NCI-H446 treated with DMSO at 0.1 percent for 48 hours (cell line): ENCODE measurements at regions not wholly inside any gene's neighbourhood (a gene's known extent, or its start where the extent isn't known, plus 50 kb on each side); places are given as distances from the start of the nearest gene placed in this dataset.

Source experiments
- DNase-seq: peaks from one replicate; lab custom pipeline; 2025; lab: John Stamatoyannopoulos, UW

DNA sequence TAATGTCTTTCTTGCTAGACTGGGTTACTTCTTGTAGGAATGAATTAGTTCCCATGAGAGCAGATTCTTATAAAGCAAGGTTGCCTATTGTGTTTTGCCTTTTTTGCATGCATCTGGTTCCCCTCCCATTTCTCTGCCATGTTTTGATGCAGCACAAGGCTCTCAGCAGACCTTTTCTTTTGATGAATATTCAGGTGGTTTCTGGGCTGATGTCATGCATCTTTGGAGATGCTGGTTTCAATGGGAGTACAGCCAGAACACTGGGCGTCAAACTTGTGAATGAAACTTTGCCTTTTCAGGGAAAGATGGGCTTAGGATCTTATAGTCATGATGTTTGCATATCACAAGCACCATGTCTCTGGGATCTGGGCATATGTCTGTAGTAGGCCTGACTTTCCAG, 111.7 kb upstream of the CCL2 start:
- DNase-seq: no peak

DNA sequence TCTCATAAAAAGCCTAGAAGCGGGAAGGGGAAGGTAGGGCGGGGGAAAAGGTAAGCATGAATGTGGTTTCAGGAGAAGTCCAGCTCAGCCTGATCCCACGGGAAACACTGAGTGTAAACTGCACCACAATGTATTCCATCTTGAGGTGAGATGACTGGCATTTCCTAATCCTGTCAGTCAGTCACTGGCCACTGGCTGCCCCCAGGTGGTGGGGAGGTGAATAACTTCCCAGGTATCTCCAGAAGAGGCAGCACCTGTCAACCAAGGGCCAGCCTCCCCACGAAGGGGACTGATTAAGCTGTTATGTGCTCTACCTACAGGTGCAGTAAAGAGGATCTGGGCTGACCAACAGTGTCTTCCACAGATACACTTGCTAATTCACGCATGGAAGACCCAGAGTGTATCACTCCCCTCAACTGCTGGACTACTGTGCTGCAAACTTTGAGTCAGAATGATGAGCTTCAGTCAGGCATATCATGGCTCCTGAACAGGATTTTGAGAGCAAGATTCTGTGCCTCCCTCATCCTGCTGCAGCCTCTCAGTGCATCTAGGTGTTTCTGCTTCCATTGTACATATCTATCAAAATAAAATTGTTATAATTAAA, 108.5 kb upstream of the CCL2 start:
- DNase-seq: no peak

DNA sequence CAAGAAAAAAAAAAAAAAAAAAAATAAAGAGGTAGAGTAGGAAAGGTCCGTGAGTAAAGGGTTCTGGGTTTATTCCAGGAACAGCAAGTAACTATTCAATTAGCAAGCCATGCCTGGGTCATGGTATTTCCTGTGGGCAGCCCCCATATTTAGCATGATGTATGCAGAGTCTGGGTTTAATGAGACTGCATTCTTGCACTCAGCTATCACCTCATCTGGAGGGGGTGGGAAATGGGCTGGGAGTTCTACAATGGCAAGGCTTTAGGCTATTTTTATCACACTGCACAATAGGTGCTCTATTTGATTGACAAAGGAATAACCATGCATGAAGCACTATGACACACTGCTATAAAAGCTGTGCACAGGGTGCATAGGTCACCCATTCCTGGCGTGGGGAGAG, 104.0 kb upstream of the CCL2 start:
- DNase-seq: no peak

GRCh38 chr17:34153991-34154390, 101.1 kb upstream of the CCL2 start:
- no peak for DNase-seq

- no peak for DNase-seq
Observed at GRCh38 chr17:34154961-34155730, 99.9 kb upstream of the CCL2 start.

DNA sequence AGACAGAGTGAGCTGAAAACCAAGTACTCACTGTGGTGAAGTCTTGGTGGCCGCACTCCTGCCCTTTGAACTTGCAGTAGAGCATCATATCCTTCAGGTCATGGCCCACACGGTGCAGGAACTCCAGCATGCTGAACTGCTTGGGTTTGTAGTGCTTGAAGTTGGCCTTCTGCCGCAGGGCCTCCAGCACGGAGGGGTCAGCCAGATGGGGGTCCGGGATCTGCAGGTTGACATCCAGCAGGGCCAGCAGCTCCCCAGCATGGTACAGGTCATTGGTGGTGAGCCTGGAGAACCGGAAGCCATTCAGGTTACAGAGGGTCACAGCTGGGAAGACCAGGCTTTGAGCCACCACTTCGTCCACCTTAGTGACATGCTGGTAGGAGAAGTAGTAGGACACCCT, 99.1 kb upstream of the CCL2 start:
- DNase-seq: no peak

GRCh38 chr17:34156401-34156740, 98.7 kb upstream of the CCL2 start:
- no peak for DNase-seq

DNA sequence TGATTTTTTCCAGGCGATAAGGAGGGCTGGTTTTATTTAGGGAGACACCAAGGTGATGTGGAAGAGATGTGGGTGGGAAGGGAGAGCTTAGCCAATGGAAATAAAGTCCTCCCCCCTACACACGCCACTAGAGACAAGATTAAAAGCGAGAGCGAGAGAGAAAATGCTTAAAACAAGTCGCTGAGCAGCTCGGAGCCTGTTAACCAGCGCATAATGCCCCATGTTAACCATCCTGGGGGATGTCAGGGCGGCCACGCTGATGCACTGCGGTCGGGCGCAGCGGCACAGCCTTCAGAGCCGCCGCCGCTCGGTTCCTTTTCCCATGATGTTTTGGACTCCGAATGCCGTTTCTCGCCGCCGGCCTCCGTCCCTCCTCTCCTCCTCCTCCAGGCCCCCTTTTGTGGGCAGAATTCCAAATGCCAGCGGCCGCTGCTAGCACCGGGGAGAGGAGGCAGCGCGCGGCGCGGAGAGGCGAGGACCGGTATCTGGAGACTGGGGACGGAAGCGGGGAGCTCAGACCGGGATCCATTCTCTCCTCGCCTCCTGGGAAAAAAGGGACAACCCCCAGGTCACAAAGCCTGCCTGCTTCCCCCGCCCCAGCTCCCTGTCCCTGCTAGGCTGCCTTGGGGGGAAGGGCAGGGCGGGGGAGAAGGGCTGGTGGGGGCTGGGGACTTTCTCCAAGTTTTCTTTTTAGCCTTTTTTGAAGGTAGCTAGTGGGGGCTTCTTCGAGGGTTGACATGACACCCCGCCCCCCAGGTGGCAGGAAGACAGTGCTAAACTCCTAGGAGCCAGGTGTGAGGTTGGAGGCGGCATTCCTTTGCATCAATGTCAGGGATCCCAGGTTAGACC, 98.1 kb upstream of the CCL2 start:
- DNase-seq: no peak

GRCh38 chr17:34161690-34162089, 93.4 kb upstream of the CCL2 start:
- DNase-seq: no peak

DNA sequence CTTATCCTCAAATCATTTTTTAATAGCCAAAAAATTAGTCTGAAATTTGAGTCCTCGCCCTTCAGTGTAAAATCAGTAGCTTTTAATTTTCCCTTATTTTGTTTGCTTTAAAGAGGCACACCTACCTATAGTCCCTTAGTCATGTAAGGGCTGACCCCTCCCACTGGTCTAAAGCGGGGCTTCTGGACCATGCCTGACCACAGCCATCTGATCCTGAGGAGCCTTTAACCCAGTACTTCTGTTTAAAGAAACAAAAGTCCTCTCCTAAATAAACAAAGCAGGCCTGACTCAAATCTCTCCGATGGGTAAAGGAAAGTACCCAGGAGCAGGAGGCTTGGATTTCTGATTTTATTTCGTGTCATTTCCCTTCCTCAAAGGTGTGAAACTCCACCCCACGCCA, 92.0 kb upstream of the CCL2 start:
- DNase-seq: no peak

- DNase-seq: no peak
Observed at GRCh38 chr17:34163646-34164045, 91.4 kb upstream of the CCL2 start.

DNA sequence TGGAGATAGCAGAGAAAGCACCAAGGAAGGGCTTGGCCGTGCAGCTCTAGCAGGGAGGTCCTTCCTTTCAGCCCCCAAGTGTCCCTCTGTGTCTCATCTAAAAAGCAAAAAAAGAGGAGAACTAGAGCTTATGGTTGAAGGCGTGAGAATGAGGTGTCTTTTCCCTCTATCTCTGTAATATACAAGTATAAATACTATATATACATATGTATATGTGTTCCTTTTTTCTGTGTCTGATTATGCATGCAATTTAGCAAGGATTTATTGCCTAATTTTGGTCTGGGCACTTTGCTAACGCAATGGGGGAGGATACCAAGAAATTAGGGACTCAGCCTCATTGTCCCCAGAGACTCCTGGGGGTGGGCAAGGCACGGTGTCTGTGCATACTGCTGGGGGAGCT, 90.2 kb upstream of the CCL2 start:
- no peak for DNase-seq

DNA sequence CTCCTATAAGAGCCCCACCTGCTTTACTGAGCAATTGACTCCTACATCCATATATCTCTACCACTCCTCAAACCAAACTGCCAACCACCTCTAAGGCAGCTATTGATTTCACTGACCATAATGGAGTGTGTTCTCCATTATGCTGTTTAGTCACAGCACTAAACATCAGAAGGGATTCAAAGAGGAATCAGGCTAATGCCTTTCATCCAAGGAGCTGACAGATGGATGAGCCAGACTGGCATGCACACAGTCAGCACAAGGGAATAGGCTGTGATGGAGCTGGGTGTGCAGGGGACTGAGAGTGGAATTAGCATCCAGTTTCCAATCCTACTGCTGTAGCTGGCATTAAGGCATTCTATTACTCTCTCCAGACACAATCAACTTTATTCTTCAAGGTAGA, 88.7 kb upstream of the CCL2 start:
- DNase-seq: no peak

GRCh38 chr17:34167354-34167753, 87.7 kb upstream of the CCL2 start:
- no peak for DNase-seq

GRCh38 chr17:34168989-34169388, 86.1 kb upstream of the CCL2 start:
- no peak for DNase-seq

- no peak for DNase-seq
Observed at GRCh38 chr17:34169496-34169895, 85.6 kb upstream of the CCL2 start.

DNA sequence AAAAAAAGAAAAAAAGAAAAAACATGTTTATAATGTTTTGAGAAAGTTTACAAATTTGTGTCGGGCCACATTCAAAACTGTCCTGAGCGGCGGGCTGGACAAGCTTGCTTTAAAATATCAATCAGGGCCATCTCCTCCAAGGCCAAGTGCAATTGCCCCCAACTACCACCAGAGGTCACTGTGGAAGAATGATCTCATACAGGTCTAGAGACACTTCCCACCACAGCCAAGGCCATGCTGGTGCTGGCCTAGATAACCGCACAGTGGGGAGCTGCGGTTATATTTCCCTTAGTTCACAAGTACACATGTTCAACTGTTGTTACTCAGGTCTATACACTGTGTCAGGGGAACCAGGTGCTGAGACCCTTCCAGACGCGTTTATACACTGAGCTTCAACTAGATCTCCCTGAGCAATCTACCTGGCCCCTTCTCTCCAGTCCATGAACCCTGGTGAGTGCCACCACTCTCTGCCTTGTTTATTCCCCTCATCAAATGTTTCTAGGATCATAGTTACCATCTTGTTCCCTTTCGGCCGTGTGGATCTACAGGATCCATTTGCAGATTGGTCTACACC, 83.8 kb upstream of the CCL2 start:
- no peak for DNase-seq

DNA sequence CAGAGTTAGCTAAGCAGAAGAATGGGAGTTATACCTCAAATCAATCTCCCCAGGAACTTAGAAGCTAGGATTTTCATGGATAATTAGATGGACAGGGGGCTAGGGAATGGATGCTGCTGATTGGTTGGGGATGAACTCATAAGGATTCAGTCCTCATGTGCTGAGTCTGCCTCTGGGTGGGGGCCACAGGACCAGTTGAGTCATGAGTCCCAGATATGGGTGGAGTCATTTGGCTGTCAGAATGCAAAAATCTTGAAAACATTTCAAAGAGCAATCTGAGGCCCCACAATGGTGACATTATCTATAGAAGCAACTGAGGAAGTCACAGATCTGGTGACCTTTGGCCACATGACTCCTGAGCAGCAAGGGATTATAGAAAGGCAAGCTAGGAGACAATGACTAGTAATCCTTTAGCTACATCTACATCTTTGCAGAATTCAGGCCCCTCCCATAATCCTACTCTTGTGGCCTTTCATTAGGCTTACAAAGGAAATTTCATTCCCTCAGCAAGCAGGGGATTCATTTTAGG, 82.6 kb upstream of the CCL2 start:
- DNase-seq: no peak

DNA sequence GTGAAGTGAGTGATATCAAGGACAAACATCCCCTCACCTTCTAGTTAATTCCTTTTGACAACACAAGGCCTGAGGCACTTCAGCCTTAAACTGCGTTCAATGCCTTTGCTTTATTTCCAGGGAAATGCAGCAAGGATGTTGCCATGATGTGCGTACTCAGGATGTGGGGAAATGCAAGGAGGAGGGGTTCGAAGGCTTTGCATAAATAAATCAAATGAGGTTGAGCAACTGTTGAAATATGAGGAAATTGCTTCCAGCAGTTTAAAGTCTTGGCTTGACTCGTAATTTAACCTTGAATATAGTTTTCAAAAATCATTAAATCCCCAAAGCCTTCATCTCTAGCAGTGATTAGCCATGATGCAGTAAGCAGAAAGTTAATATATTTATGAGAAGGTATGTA, 81.8 kb upstream of the CCL2 start:
- DNase-seq: no peak

DNA sequence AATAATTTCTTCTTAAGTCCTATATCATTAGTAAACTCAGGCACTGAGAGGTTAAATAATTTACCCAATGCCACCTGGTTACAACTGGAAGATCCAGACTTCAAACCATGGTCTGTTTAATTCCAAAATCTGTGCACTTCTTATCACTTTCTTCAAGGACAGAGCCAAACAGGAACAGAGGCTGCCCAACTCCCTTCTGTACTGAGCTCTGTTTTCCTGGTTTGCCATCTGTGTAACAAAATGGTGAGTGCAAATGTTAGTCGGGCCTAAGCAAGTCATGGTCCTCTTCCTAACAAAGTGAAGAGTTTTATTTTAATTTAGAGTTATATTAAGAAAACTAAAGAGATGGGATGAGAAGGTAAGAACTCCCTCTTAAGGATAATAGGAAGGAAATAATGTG, 80.6 kb upstream of the CCL2 start:
- DNase-seq: no peak

- no peak for DNase-seq
Observed at GRCh38 chr17:34176440-34176839, 78.6 kb upstream of the CCL2 start.

DNA sequence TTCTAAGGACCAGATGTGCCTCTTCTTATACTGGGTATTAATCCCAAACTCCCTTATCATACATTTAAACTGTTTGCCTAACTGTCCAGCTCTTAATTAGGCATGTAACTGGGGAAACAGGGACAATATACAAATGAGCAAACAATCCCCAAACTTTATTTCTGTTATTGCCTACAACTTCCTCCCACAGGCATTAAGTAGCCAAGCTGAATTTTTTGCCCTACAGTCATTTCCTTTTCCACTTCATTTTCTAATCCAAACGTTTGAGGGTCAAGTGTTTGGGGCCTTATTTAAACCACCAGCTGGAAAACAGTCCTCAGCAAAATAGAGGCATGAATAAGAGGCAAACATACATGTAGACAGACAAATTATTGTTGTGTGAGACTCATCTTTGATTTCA, 77.4 kb upstream of the CCL2 start:
- no peak for DNase-seq

DNA sequence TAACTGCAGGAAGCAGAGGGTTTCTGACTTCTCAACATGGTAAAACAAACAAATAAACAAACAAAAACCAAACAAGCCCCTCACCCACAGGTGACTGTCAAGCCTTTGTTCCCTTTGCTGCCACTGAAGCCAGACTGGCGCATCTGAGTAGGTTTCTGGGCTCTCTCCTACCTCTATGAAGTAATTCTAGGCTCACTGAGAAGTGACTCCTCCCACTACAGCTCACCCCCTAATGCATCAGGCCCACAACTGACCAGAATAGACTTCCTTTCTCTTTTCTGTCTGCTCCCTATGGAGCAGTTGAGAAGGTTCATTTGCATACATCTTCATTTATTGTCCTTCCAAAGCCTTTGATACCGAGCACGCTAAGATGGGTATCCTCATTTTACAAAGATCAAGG, 77.0 kb upstream of the CCL2 start:
- no peak for DNase-seq
